Neutrophil (primary cell): ENCODE measurements at regions not wholly inside any gene's neighbourhood (a gene's known extent, or its start where the extent isn't known, plus 50 kb on each side); places are given as distances from the start of the nearest gene placed in this dataset.
"Not testable (repeated sequence)": the region's sequence is repeated elsewhere in the genome, so short reads cannot be mapped to it uniquely, and the experiment has no call there.

ENCODE experiments used
- H3K27ac ChIP-seq: fragments of 200-600 bp; sonication (generic); 2 replicates; pipeline ENCODE4 v1.5.1; 2016; ENCODE audit warnings: mild to moderate bottlenecking, moderate library complexity
- H3K27me3 ChIP-seq: fragments of 200-600 bp; sonication (generic); 2 replicates; pipeline ENCODE4 v1.6.0; 2016; ENCODE audit warnings: mild to moderate bottlenecking
- H3K36me3 ChIP-seq: fragments of 200-600 bp; sonication (generic); 2 replicates; pipeline ENCODE4 v1.5.1; 2017
- H3K4me1 ChIP-seq, 2 experiments: fragments of 200-600 bp in 1 of 2; sonication (generic) in 1 of 2; 1 replicate in 1 of 2; 2 replicates in 1 of 2; pipeline versions ENCODE4 v1.5.1 to v1.6.1; 2013 to 2016; ENCODE audit warnings: low read depth in 1 of 2, low read length in 1 of 2, mild to moderate bottlenecking in 1 of 2, moderate library complexity in 1 of 2; ENCODE audit not compliant: control insufficient read depth in 1 of 2, insufficient read depth in 1 of 2
- H3K4me3 ChIP-seq, 2 experiments: fragments of 200-600 bp in 1 of 2; sonication (generic) in 1 of 2; 1 replicate in 1 of 2; 2 replicates in 1 of 2; pipeline ENCODE4 v1.5.1; 2013 to 2016; ENCODE audit warnings: low read depth in 1 of 2, low read length in 1 of 2, mild to moderate bottlenecking in 1 of 2, moderate library complexity in 1 of 2
- H3K9me3 ChIP-seq: fragments of 200-600 bp; sonication (generic); 2 replicates; pipeline ENCODE4 v1.5.1; 2016
- TF ChIP-seq, protein P1 (sequence below): fragments of 200-600 bp; sonication (generic); IDR thresholded peaks from 2 replicates; pipeline ENCODE4 v1.5.1; 2016; ENCODE audit warnings: antibody characterized with exemption

DNA sequence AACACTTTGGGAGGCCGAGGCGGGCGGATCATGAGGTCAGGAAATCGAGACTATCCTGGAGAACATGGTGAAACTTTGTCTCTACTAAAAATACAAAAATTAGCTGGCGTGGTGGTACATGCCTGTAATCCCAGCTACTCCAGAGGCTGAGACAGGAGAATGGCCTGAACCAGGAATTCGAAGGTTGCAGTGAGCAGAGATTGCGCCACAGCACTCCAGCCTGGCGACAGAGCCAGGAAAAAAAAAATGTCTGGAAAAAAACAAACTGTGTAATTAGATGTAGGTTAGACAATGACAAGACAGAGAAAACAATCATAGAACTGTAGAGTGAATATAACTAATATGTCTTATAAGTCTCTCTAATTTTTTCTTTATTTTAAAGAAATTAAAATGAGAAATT, 1002.5 kb upstream of the LCORL start:
- no peaks in the 10 kb centered on the region for H3K4me1 ChIP-seq
- H3K9me3 ChIP-seq: no peaks in the 10 kb centered on the region
- no peak overlapping the region for H3K27ac ChIP-seq
- no peak overlapping the region for H3K4me3 ChIP-seq
- no peaks in the 10 kb centered on the region for H3K27me3 ChIP-seq
- no peaks in the 10 kb centered on the region for H3K36me3 ChIP-seq
- TF ChIP-seq, protein P1, sequence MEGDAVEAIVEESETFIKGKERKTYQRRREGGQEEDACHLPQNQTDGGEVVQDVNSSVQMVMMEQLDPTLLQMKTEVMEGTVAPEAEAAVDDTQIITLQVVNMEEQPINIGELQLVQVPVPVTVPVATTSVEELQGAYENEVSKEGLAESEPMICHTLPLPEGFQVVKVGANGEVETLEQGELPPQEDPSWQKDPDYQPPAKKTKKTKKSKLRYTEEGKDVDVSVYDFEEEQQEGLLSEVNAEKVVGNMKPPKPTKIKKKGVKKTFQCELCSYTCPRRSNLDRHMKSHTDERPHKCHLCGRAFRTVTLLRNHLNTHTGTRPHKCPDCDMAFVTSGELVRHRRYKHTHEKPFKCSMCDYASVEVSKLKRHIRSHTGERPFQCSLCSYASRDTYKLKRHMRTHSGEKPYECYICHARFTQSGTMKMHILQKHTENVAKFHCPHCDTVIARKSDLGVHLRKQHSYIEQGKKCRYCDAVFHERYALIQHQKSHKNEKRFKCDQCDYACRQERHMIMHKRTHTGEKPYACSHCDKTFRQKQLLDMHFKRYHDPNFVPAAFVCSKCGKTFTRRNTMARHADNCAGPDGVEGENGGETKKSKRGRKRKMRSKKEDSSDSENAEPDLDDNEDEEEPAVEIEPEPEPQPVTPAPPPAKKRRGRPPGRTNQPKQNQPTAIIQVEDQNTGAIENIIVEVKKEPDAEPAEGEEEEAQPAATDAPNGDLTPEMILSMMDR: no peak

DNA sequence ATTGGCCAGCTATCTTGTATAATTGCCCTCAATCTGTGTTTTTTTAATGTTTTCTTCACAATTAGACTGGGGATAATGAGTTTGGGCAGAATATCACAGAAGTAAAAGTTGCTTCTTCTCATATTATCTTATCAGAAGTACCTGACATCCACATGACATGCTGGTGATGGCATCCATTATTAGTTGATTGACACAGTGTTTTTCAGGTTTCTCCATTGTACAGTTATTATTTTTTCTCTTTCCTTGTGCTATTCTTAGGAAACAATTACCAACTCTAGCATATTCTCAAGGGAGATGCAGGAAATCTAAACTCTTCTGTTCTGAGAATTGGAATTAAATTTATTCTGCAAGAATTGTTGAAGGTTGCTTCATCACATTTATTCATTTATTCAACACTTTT, 1000.1 kb upstream of the LCORL start:
- Histone ChIP-seq H3K36me3 (no peaks in the 10 kb centered on the region), H3K4me3 (no peak overlapping the region), H3K27me3 (no peaks in the 10 kb centered on the region), H3K4me1 (no peaks in the 10 kb centered on the region), H3K27ac (no peak overlapping the region), H3K9me3 (no peaks in the 10 kb centered on the region)
- TF ChIP-seq, protein P1: no peak

DNA sequence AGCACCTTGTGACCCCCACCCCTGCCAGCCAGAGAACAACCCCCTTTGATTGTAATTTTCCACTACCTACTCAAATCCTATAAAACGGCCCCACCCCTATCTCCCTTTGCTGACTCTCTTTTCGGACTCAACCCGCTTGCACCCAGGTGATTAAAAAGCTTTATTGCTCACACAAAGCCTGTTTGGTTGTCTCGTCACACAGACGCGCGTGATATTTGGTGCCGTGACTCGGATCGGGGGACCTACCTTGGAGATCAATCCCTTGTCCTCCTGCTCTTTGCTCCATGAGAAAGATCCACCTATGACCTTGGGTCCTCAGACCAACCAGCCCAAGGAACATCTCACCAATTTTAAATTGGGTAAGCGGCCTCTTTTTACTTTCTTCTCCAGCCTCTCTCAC, 995.0 kb upstream of the LCORL start:
- not testable (repeated sequence) for H3K27ac ChIP-seq, H3K9me3 ChIP-seq, H3K36me3 ChIP-seq, H3K4me3 ChIP-seq, H3K27me3 ChIP-seq, H3K4me1 ChIP-seq

DNA sequence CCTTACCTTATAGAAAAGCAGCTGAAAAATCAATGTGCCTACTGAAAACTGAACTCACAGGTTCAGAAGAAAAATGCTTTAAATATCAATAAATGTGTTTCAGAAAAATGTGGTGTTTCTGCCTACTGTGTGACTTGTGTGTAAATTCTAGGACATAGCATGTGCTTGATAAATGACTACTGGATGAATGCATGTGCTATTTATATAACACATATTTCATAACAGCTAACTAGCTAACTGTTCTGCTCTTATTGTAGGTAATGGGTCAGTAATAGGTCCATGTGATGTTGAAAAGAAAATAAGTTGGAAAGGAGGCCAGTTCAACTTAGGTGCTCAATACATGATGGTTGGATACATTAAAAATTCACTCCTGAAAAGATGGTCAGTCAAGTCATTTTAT, 993.0 kb upstream of the LCORL start:
- TF ChIP-seq, protein P1: no peak
- Histone ChIP-seq H3K9me3 (no peaks in the 10 kb centered on the region), H3K27me3 (no peaks in the 10 kb centered on the region), H3K4me3 (no peak overlapping the region), H3K27ac (no peak overlapping the region), H3K4me1 (no peaks in the 10 kb centered on the region), H3K36me3 (no peaks in the 10 kb centered on the region)

DNA sequence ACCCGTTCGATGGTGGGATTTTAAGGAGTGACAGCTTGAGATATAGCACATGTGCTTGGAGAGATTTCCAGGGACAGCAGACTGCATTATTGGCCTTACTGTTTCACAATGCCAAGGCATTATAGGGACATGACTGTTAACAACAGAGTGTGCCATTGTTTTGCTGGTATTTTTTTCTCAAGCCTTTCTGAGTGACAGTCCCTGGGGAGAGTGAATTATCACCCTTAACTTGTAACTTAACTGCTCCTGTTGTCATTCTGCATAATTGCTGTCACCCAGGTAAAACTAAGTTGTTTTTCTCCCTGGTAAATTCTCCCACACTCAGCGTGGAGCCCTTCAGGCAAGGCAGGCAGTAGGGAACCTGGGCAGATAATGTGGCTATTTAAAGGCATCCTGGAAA, 989.2 kb upstream of the LCORL start:
- H3K36me3 ChIP-seq: no peaks in the 10 kb centered on the region
- H3K27me3 ChIP-seq: no peaks in the 10 kb centered on the region
- no peak overlapping the region for H3K27ac ChIP-seq
- no peaks in the 10 kb centered on the region for H3K4me1 ChIP-seq
- no peak overlapping the region for H3K4me3 ChIP-seq
- no peaks in the 10 kb centered on the region for H3K9me3 ChIP-seq
- TF ChIP-seq, protein P1: no peak

DNA sequence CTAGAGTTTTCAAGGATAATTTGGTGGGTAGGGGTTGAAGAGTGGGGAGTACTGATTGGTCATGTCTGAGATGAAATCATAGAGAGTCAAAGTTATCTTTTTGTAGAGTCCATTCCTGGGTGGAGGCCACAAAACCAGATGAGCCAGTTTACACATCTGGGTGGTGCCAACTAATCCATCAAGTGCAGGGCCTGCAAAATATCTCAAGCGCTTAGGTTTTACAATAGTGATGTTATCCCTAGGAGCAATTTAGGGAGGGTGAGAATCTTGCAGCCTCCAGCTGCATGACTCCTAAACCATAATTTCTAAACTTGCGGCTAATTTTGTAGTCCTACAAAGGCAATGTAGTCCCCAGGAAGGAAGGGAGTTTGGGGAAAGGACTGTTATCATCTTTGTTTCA, 988.3 kb upstream of the LCORL start:
- Histone ChIP-seq H3K36me3 (no peaks in the 10 kb centered on the region), H3K4me3 (no peak overlapping the region), H3K9me3 (no peaks in the 10 kb centered on the region), H3K4me1 (no peaks in the 10 kb centered on the region), H3K27me3 (no peaks in the 10 kb centered on the region), H3K27ac (no peak overlapping the region)
- TF ChIP-seq, protein P1: no peak
